ENCODE measurements at regions not wholly inside any gene's neighbourhood (a gene's known extent, or its start where the extent isn't known, plus 50 kb on each side); places are given as distances from the start of the nearest gene placed in this dataset.
"Not testable (repeated sequence)": the region's sequence is repeated elsewhere in the genome, so short reads cannot be mapped to it uniquely, and the experiment has no call there.

DNA sequence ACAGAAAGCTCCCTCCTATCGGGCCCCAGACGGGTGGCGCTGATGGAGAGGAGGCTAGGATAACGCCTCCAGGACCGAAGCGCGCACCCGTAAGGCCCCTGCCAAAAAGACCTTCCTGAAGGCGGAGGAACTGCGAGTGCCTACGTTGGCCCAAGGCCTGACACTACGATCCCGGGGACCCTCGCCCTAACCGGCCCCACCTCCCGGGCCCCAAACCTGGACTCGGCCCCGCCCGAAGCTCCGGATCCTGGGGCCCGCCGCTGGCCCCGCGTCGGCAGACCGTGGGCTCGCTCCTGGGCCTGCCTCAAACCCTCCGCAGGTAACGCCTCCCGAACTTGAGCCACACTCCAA lies 53.6 kb upstream of the ROPN1B start:
- H3K27ac ChIP-seq: peak overlapping the region; percentile 60

- H3K27ac ChIP-seq: peak overlapping the region; percentile 60
Measured at GRCh38 chr3:125915792-125916375, 53.1 kb upstream of the ROPN1B start.

GRCh38 chr3:125916376-125916978 lies 52.5 kb upstream of the ROPN1B start:
- TF ChIP-seq CTCF (conservative IDR thresholded peaks at IDR 0.05): peak; percentile 28
- peak overlapping the region; percentile 63 for H3K27ac ChIP-seq

GRCh38 chr3:125917020-125917549 lies 51.9 kb upstream of the ROPN1B start:
- H3K27ac ChIP-seq: peak overlapping the region; percentile 63

- not testable (repeated sequence) for H3K27ac ChIP-seq
Measured at GRCh38 chr3:125918024-125918423, 51.0 kb upstream of the ROPN1B start.

DNA sequence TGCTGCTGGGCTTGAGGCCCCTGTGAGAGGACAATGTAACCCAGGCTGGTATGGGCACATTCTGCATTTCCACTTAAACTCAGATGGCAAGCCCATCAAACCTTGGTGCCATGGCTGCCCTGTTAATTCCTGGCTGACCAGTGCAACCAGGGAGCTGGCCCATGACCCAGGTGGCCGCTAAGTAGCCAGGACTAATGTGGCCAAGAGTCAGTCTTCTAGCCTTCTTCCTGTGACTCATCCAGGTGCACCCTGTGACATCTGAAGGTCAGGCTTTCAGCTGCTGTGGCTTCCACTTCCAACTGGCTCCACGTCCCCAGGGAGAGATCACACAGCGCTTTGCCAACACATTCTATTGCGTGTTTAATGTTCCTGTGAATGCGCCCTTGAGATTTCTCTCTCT lies 50.5 kb upstream of the ROPN1B start:
- H3K27ac ChIP-seq: not testable (repeated sequence)

DNA sequence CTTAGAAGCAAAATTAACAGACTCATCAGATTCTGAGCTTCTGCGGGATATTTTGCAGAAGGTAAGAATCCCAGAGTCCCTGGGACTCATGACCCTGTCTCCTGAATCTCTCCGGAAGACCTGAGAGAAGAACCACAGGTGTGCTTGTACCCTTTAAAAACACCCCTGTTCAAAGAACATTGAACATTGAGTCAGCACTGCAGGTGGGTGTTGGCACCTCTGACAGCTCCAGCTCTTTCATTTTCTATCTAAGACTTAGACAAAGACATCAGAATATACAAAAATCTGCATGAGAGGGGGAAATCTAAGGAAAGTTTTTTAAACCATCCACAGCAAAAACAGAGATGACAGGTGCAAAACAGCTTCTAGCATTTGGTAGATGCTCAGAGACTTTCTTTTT lies 50.1 kb upstream of the ROPN1B start:
- H3K27ac ChIP-seq: not testable (repeated sequence)

Data from VCaP (cell line).